DND-41 (cell line): ENCODE measurements at regions not wholly inside any gene's neighbourhood (a gene's known extent, or its start where the extent isn't known, plus 50 kb on each side); places are given as distances from the start of the nearest gene placed in this dataset.

ENCODE experiments used
- ATAC-seq: fragments of 200-7000 bp; cut with Tn5 transposase; 3 replicates; pipeline ENCODE4 v1.9.1; 2021; ENCODE audit warnings: low read depth; ENCODE audit not compliant: insufficient read depth
- DNase-seq: peaks from one replicate; pipeline ENCODE4 v3.0.0-alpha.2; 2020
- H2AFZ ChIP-seq: 2 replicates; pipeline ENCODE4 v1.6.0; 2012; ENCODE audit warnings: low read depth, low read length
- H3K27ac ChIP-seq: 2 replicates; pipeline ENCODE4 v1.5.1; 2012; ENCODE audit warnings: low read length, inconsistent platforms
- H3K27me3 ChIP-seq: fragments of 200-600 bp; sonication (generic); 2 replicates; pipeline ENCODE4 v1.6.0; 2012; ENCODE audit warnings: low read length, mild to moderate bottlenecking, inconsistent platforms; ENCODE audit not compliant: insufficient read depth, poor library complexity
- H3K36me3 ChIP-seq: 2 replicates; pipeline ENCODE4 v1.5.1; 2012; ENCODE audit warnings: low read length, inconsistent platforms; ENCODE audit not compliant: insufficient read depth
- H3K4me1 ChIP-seq: 2 replicates; pipeline ENCODE4 v1.5.1; 2012; ENCODE audit warnings: mild to moderate bottlenecking, low read length; ENCODE audit not compliant: insufficient read depth
- H3K4me2 ChIP-seq: 2 replicates; pipeline ENCODE4 v1.6.0; 2012; ENCODE audit warnings: mild to moderate bottlenecking, moderate library complexity, low read length, inconsistent platforms; ENCODE audit not compliant: insufficient read depth
- H3K4me3 ChIP-seq, 2 experiments: fragments of 200-600 bp in 1 of 2; shearing (Covaris generic) in 1 of 2; 2 replicates each; pipeline ENCODE4 v1.5.1; 2012 to 2016; ENCODE audit warnings: inconsistent platforms in 2 of 2, low read length in 2 of 2, mild to moderate bottlenecking in 2 of 2, low read depth in 1 of 2, moderate library complexity in 1 of 2
- H3K79me2 ChIP-seq: 2 replicates; pipeline ENCODE4 v1.6.0; 2012; ENCODE audit warnings: low read length, inconsistent platforms; ENCODE audit not compliant: insufficient read depth
- H3K9ac ChIP-seq: 2 replicates; pipeline ENCODE4 v1.6.0; 2012; ENCODE audit warnings: low read depth, mild to moderate bottlenecking, inconsistent platforms, low read length, moderate library complexity
- H3K9me3 ChIP-seq: 2 replicates; pipeline ENCODE4 v1.5.1; 2012; ENCODE audit warnings: low read length, moderate library complexity, mild to moderate bottlenecking, inconsistent platforms; ENCODE audit not compliant: insufficient read depth, severe bottlenecking
- H4K20me1 ChIP-seq: 2 replicates; pipeline ENCODE4 v1.6.0; 2012; ENCODE audit warnings: low read length; ENCODE audit not compliant: insufficient read depth
- EZH2 ChIP-seq: IDR thresholded peaks from 3 replicates; pipeline ENCODE4 v1.6.1; 2012; ENCODE audit warnings: borderline replicate concordance, low read depth, mild to moderate bottlenecking, moderate library complexity, low read length, inconsistent platforms; ENCODE audit not compliant: severe bottlenecking
- TF ChIP-seq, protein P1 (sequence below): IDR thresholded peaks from 2 replicates; pipeline ENCODE4 v1.5.1; 2012; ENCODE audit warnings: borderline replicate concordance, low read length, moderate library complexity, mild to moderate bottlenecking; ENCODE audit not compliant: poor library complexity, severe bottlenecking; ENCODE audit errors: extremely low read depth

DNA sequence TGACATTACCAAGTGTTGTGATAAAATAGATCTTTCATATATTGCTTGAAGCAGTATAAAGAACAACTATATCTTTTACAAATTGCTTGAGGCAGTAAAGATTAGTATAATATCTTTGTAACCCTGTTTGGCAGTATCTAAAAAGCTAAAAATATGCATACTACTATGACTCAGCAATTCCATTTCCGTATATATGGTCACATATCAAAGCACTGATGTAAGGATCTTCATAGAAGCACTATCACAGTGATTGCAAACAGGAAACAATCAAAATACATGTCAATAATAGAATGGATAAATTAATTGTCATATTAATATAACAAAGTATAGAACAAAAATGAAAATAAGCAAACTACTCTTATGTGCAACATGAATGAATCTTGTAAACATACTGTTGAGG lies 158.4 kb upstream of the IGF1 start:
- no peaks in the 10 kb centered on the region for H3K27me3 ChIP-seq
- H4K20me1 ChIP-seq, result no peaks in the 10 kb centered on the region
- H3K9me3 ChIP-seq, result no peaks in the 10 kb centered on the region
- H2AFZ ChIP-seq, result no peak overlapping the region
- H3K79me2 ChIP-seq, result no peaks in the 10 kb centered on the region
- H3K36me3 ChIP-seq, result no peaks in the 10 kb centered on the region
- no peak for DNase-seq
- no peak overlapping the region for H3K4me2 ChIP-seq
- no peaks in the 10 kb centered on the region for H3K4me1 ChIP-seq
- H3K4me3 ChIP-seq, result no peak overlapping the region
- H3K9ac ChIP-seq, result no peak overlapping the region
- no peak for ATAC-seq
- H3K27ac ChIP-seq, result no peak overlapping the region
- no peak for TF ChIP-seq EZH2
- TF ChIP-seq, protein P1, sequence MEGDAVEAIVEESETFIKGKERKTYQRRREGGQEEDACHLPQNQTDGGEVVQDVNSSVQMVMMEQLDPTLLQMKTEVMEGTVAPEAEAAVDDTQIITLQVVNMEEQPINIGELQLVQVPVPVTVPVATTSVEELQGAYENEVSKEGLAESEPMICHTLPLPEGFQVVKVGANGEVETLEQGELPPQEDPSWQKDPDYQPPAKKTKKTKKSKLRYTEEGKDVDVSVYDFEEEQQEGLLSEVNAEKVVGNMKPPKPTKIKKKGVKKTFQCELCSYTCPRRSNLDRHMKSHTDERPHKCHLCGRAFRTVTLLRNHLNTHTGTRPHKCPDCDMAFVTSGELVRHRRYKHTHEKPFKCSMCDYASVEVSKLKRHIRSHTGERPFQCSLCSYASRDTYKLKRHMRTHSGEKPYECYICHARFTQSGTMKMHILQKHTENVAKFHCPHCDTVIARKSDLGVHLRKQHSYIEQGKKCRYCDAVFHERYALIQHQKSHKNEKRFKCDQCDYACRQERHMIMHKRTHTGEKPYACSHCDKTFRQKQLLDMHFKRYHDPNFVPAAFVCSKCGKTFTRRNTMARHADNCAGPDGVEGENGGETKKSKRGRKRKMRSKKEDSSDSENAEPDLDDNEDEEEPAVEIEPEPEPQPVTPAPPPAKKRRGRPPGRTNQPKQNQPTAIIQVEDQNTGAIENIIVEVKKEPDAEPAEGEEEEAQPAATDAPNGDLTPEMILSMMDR, result no peak

DNA sequence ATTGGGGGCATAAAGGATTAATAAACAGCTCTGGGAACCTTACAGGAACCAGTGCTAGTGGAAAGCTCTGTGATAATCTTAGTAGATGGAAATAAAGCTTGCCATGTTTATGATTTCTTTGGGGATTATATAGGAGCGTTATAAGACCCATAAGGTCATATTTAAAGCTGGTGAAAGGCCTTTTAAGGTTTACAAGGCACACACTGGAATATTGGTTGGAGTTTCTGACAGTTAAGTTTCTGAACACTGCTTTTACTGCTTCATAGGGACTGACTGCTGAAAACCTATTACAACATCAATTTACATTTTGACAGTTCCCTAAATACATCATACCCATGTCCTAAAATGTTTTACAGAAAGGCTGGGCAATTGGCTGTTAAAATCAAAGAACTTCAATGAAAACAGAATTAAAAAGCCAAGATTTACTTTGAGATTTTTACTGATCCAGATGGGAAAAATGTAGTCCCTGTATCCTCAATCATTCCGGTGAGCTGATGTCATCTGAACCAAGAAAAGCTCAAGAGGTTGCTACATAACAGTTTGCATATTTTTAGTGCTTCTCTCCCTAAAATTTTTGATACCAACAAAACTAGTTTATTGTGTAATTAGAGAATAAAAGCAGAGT lies 153.7 kb upstream of the IGF1 start:
- H3K36me3 ChIP-seq, result no peaks in the 10 kb centered on the region
- no peaks in the 10 kb centered on the region for H3K27me3 ChIP-seq
- H3K79me2 ChIP-seq, result no peaks in the 10 kb centered on the region
- H3K4me2 ChIP-seq, result no peak overlapping the region
- H3K9ac ChIP-seq, result no peak overlapping the region
- no peak for ATAC-seq
- H3K4me3 ChIP-seq, result no peak overlapping the region
- H2AFZ ChIP-seq, result no peak overlapping the region
- TF ChIP-seq, protein P1, result no peak
- H4K20me1 ChIP-seq, result no peaks in the 10 kb centered on the region
- H3K4me1 ChIP-seq, result no peaks in the 10 kb centered on the region
- no peak overlapping the region for H3K27ac ChIP-seq
- no peak for DNase-seq
- no peaks in the 10 kb centered on the region for H3K9me3 ChIP-seq

DNA sequence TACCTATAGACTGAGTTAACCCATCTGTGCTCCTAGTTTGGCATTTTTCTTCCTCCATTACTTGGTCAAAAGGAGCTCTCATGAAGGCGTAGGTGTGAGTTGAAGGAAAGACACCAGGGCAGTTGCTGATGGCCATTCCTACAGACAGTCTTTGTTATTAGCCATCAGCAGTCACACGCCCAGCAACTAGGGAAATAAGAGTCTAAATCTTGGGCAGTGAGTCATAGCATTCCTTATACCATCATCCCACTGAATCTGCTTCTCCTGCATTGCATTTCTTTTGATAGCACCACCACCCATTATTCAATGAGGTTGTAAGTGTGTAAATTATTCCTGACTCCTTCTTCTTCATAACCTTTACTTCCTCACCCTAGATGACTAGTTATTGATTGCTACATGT lies 150.9 kb upstream of the IGF1 start:
- H3K9ac ChIP-seq, result no peak overlapping the region
- DNase-seq (no peak), ATAC-seq (no peak)
- H2AFZ ChIP-seq, result no peak overlapping the region
- no peaks in the 10 kb centered on the region for H3K27me3 ChIP-seq
- no peak overlapping the region for H3K4me3 ChIP-seq
- no peaks in the 10 kb centered on the region for H4K20me1 ChIP-seq
- H3K79me2 ChIP-seq, result no peaks in the 10 kb centered on the region
- TF ChIP-seq EZH2, result no peak
- TF ChIP-seq, protein P1, result no peak
- H3K27ac ChIP-seq, result no peak overlapping the region
- H3K36me3 ChIP-seq, result no peaks in the 10 kb centered on the region
- no peaks in the 10 kb centered on the region for H3K4me1 ChIP-seq
- H3K9me3 ChIP-seq, result peaks cover 3% of the 10 kb centered on the region
- H3K4me2 ChIP-seq, result no peak overlapping the region
